Endothelial cell of umbilical vein (primary cell): ENCODE measurements at regions not wholly inside any gene's neighbourhood (a gene's known extent, or its start where the extent isn't known, plus 50 kb on each side); places are given as distances from the start of the nearest gene placed in this dataset.

Experiments
- BruUV-seq: library from RNA; stranded (reverse); fragments of 400-500 nt; replicated peaks from 2 replicates; lab custom pipeline; 2021; lab: Mats Ljungman, UMichigan
- CTCF ChIA-PET: fragments of 300-600, 350-600 bp; sonication (Branson Sonifier 250); formaldehyde crosslinking; loops from one replicate; lab custom pipeline; 2021; ENCODE audit warnings: antibody characterized with exemption, inconsistent platforms; lab: Charles Lee
- POLR2A ChIA-PET: fragments of 300-600, 350-600 bp; sonication (Branson Sonifier 250); formaldehyde crosslinking; loops from one replicate; lab custom pipeline; 2021; ENCODE audit warnings: antibody characterized with exemption, inconsistent platforms; lab: Charles Lee
- DNase-seq: peaks from one replicate; pipeline ENCODE4 v3.0.0-alpha.2; 2011; ENCODE audit warnings: low read depth, low spot score
- FAIRE-seq: peaks from 2 replicates; lab custom pipeline; 2011; peaks lifted over from hg19 to GRCh38; lab: Jason Lieb, UNC
- H2AFZ ChIP-seq: 2 replicates; pipeline ENCODE4 v1.6.0; 2012; ENCODE audit warnings: low read depth, low read length, control low read depth, inconsistent platforms
- H3K27ac ChIP-seq: 2 replicates; pipeline ENCODE4 v1.5.1; 2011; ENCODE audit warnings: low read depth, mild to moderate bottlenecking, control low read depth, low read length, moderate library complexity; ENCODE audit not compliant: insufficient read depth
- H3K27me3 ChIP-seq, 2 experiments: 2 replicates each; pipeline versions ENCODE4 v1.6.0 to v1.6.1; 2011; ENCODE audit warnings: low read length in 2 of 2, mixed read lengths in 1 of 2; ENCODE audit not compliant: control insufficient read depth in 2 of 2, insufficient read depth in 2 of 2
- H3K36me3 ChIP-seq, 2 experiments: 2 replicates in 1 of 2; 3 replicates in 1 of 2; pipeline ENCODE4 v1.5.1; 2011; ENCODE audit warnings: low read length in 2 of 2, mild to moderate bottlenecking in 1 of 2, moderate library complexity in 1 of 2; ENCODE audit not compliant: control insufficient read depth in 2 of 2, insufficient read depth in 2 of 2; ENCODE audit errors: extremely low read depth in 1 of 2
- H3K4me1 ChIP-seq: 3 replicates; pipeline ENCODE4 v1.5.1; 2011; ENCODE audit warnings: mild to moderate bottlenecking, low read length; ENCODE audit not compliant: control insufficient read depth, insufficient read depth; ENCODE audit errors: extremely low read depth
- H3K4me2 ChIP-seq: 2 replicates; pipeline ENCODE4 v1.6.1; 2011; ENCODE audit warnings: low read length, control low read depth, mixed read lengths; ENCODE audit not compliant: insufficient read depth
- H3K4me3 ChIP-seq, 3 experiments: fragments of 200-600 bp in 1 of 3; sonication (generic), shearing (Covaris generic) in 1 of 3; replicated peaks in 1 of 3; 2 replicates each; pipeline ENCODE4 v1.5.1; 2011 to 2016; ENCODE audit warnings: control low read depth in 3 of 3, low read length in 3 of 3, mild to moderate bottlenecking in 2 of 3, inconsistent platforms in 1 of 3, low read depth in 1 of 3, moderate library complexity in 1 of 3; ENCODE audit not compliant: insufficient read depth in 1 of 3
- H3K79me2 ChIP-seq: 2 replicates; pipeline ENCODE4 v1.6.0; 2012; ENCODE audit warnings: low read length, inconsistent platforms; ENCODE audit not compliant: control insufficient read depth, insufficient read depth
- H3K9ac ChIP-seq: replicated peaks from 2 replicates; pipeline ENCODE3; 2011; ENCODE audit warnings: low read length, control low read depth; ENCODE audit not compliant: insufficient read depth; ENCODE audit errors: extremely low read depth
- H3K9me1 ChIP-seq: replicated peaks from 3 replicates; pipeline ENCODE4 v1.6.0; 2011; ENCODE audit warnings: mild to moderate bottlenecking, low read length; ENCODE audit not compliant: control insufficient read depth, insufficient read depth; ENCODE audit errors: extremely low read depth
- H3K9me3 ChIP-seq: replicated peaks from 2 replicates; pipeline ENCODE4 v1.5.1; 2012; ENCODE audit warnings: low read length, inconsistent platforms; ENCODE audit not compliant: control insufficient read depth, insufficient read depth
- H4K20me1 ChIP-seq: replicated peaks from 2 replicates; pipeline ENCODE3; 2011; ENCODE audit warnings: mild to moderate bottlenecking, low read length; ENCODE audit not compliant: control insufficient read depth, insufficient read depth; ENCODE audit errors: extremely low read depth
- EZH2 ChIP-seq: IDR thresholded peaks from 2 replicates; pipeline ENCODE4 v1.6.1; 2012; ENCODE audit warnings: borderline replicate concordance, low read depth, mild to moderate bottlenecking, moderate library complexity, low read length, inconsistent platforms; ENCODE audit not compliant: severe bottlenecking
- FOS ChIP-seq: IDR thresholded peaks from 2 replicates; pipeline ENCODE4 v1.6.1; 2011; ENCODE audit warnings: mild to moderate bottlenecking, low read length, moderate library complexity, borderline replicate concordance; ENCODE audit not compliant: insufficient read depth
- GATA2 ChIP-seq: IDR thresholded peaks from 2 replicates; pipeline ENCODE4 v1.7.0; 2011; ENCODE audit warnings: low read depth, mild to moderate bottlenecking, moderate library complexity, mixed read lengths, low read length; ENCODE audit not compliant: insufficient read length, insufficient read depth
- JUN ChIP-seq: IDR thresholded peaks from 2 replicates; pipeline ENCODE4 v1.6.1; 2011; ENCODE audit warnings: borderline replicate concordance, low read depth; ENCODE audit not compliant: insufficient read length, insufficient read depth
- MYC ChIP-seq: IDR thresholded peaks from one replicate; pipeline ENCODE4 v1.6.1; 2011; ENCODE audit warnings: mild to moderate bottlenecking, low read depth, low read length
- POLR2A ChIP-seq: IDR thresholded peaks from 2 replicates; pipeline ENCODE4 v1.6.1; 2012; ENCODE audit warnings: low read depth, mild to moderate bottlenecking, control low read depth, low read length
- POLR2AphosphoS5 ChIP-seq: IDR thresholded peaks from 2 replicates; pipeline ENCODE4 v1.6.1; 2012; ENCODE audit warnings: low read depth, mild to moderate bottlenecking, control low read depth, low read length, moderate library complexity; ENCODE audit not compliant: insufficient read depth
- dilution Hi-C: fragments of 300-500 bp; cut with MboI; formaldehyde crosslinking; loops from one replicate; pipeline ENCODE4 v1.15.0; 2019; ENCODE audit warnings: low sequenced_read_pairs; ENCODE audit not compliant: extremely low pct_ligation_motif_present
- intact Hi-C: fragments of 100-400 bp; cut with micrococcal nuclease; formaldehyde crosslinking; loops from one replicate; pipeline ENCODE4 v1.10.0; 2022
- TF ChIP-seq, protein P1 (sequence below), 2 donors: IDR thresholded peaks; 1 replicate in 1 of 2; 2 replicates in 1 of 2; pipeline ENCODE4 v1.5.1; 2011; ENCODE audit warnings: low read length in 2 of 2, mild to moderate bottlenecking in 2 of 2, moderate library complexity in 2 of 2, control low read depth in 1 of 2, inconsistent platforms in 1 of 2, low read depth in 1 of 2; ENCODE audit not compliant: insufficient read depth in 1 of 2; ENCODE audit errors: extremely low read depth in 1 of 2
- TF ChIP-seq, protein P2 (sequence below): IDR thresholded peaks from 2 replicates; pipeline ENCODE4 v1.6.1; 2011; ENCODE audit not compliant: insufficient read depth, insufficient read length

DNA sequence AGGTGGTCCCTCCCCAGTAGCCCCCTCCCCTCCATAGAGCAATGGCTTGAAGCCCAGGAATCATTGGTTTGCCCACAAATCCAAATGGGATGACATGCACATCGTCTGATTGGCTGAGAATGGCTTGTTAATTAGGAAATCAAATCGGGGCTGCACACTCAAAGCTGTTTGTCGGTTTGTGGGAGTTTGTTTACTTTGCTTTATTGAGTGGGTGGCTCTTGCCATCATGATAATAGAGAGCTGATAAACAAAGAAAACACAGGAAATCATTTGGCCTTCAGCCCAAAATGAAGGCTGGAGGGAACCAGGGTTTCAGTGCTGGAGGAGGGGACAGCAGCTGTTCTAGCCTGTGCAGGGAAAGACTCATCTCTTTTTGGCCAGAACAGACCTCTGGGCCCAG is 316.3 kb downstream of the CBLN1 start:
- intact Hi-C loops: no loop called here
- dilution Hi-C loops: no loop called here
- Histone ChIP-seq H3K4me3 (no peak overlapping the region), H3K9me1 (no peaks in the 10 kb centered on the region), H2AFZ (no peak overlapping the region), H3K79me2 (no peaks in the 10 kb centered on the region), H3K9ac (no peak overlapping the region), H4K20me1 (no peaks in the 10 kb centered on the region), H3K9me3 (peaks cover 11% of the 10 kb centered on the region), H3K36me3 (no peaks in the 10 kb centered on the region), H3K4me1 (no peaks in the 10 kb centered on the region), H3K27me3 (no peaks in the 10 kb centered on the region), H3K4me2 (no peak overlapping the region), H3K27ac (no peak overlapping the region)
- FAIRE-seq: no peak
- no TSS peak for BruUV-seq
- TF ChIP-seq POLR2A (no peak), GATA2 (no peak), JUN (no peak), EZH2 (no peak), POLR2AphosphoS5 (no peak), FOS (no peak), MYC (no peak)
- TF ChIP-seq, protein P1, sequence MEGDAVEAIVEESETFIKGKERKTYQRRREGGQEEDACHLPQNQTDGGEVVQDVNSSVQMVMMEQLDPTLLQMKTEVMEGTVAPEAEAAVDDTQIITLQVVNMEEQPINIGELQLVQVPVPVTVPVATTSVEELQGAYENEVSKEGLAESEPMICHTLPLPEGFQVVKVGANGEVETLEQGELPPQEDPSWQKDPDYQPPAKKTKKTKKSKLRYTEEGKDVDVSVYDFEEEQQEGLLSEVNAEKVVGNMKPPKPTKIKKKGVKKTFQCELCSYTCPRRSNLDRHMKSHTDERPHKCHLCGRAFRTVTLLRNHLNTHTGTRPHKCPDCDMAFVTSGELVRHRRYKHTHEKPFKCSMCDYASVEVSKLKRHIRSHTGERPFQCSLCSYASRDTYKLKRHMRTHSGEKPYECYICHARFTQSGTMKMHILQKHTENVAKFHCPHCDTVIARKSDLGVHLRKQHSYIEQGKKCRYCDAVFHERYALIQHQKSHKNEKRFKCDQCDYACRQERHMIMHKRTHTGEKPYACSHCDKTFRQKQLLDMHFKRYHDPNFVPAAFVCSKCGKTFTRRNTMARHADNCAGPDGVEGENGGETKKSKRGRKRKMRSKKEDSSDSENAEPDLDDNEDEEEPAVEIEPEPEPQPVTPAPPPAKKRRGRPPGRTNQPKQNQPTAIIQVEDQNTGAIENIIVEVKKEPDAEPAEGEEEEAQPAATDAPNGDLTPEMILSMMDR (IDR thresholded peaks at IDR 0.05; ENCODE audit: extremely low read depth in 1 of 2, insufficient read depth in 1 of 2, low read depth in 1 of 2, low read length in 2 of 2): no peak
- TF ChIP-seq, protein P2, sequence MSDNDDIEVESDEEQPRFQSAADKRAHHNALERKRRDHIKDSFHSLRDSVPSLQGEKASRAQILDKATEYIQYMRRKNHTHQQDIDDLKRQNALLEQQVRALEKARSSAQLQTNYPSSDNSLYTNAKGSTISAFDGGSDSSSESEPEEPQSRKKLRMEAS: no peak
- POLR2A ChIA-PET: no interaction called here
- no peak for DNase-seq
- CTCF ChIA-PET: interaction anchor here (0.8 kb wide), 1 partner anchor 9 kb away, joined by 3 read pairs; no protein-coding TSS in a partner anchor
